NT2/D1 (cell line): ENCODE measurements at regions not wholly inside any gene's neighbourhood (a gene's known extent, or its start where the extent isn't known, plus 50 kb on each side); places are given as distances from the start of the nearest gene placed in this dataset.
"Not testable (repeated sequence)": the region's sequence is repeated elsewhere in the genome, so short reads cannot be mapped to it uniquely, and the experiment has no call there.

Experiments
- DNase-seq: peaks from one replicate; pipeline ENCODE4 v3.0.0-alpha.2; 2011; ENCODE audit warnings: low read depth, low spot score
- H3K27me3 ChIP-seq: 2 replicates; pipeline ENCODE4 v1.6.0; 2011; ENCODE audit warnings: mild to moderate bottlenecking; ENCODE audit not compliant: insufficient read length, insufficient read depth
- H3K36me3 ChIP-seq: 2 replicates; pipeline ENCODE4 v1.6.1; 2011; ENCODE audit warnings: mild to moderate bottlenecking, low read length, mixed read lengths; ENCODE audit not compliant: insufficient read depth, insufficient read length
- H3K4me1 ChIP-seq: 2 replicates; pipeline ENCODE4 v1.5.1; 2011; ENCODE audit not compliant: insufficient read depth, insufficient read length
- H3K4me3 ChIP-seq: 2 replicates; pipeline ENCODE4 v1.5.1; 2011; ENCODE audit warnings: low read depth; ENCODE audit not compliant: insufficient read length
- H3K9ac ChIP-seq: 2 replicates; pipeline ENCODE4 v1.6.0; 2011; ENCODE audit warnings: low read depth; ENCODE audit not compliant: insufficient read length
- H3K9me3 ChIP-seq: 2 replicates; pipeline ENCODE4 v1.5.1; 2011; ENCODE audit warnings: mild to moderate bottlenecking, low read length; ENCODE audit not compliant: insufficient read depth
- SUZ12 ChIP-seq: IDR thresholded peaks from 2 replicates; pipeline ENCODE4 v1.6.1; 2011; ENCODE audit not compliant: insufficient read length, insufficient read depth; ENCODE audit errors: extremely low read depth
- YY1 ChIP-seq: IDR thresholded peaks from 2 replicates; pipeline ENCODE4 v1.6.1; 2011; ENCODE audit not compliant: insufficient read length, insufficient read depth
- ZNF274 ChIP-seq: IDR thresholded peaks from 2 replicates; pipeline ENCODE4 v1.6.1; 2011; ENCODE audit warnings: mild to moderate bottlenecking, low read depth, low read length

- no peak overlapping the region for H3K9ac ChIP-seq
- H3K36me3 ChIP-seq = no peaks in the 10 kb centered on the region
- H3K4me3 ChIP-seq = no peak overlapping the region
- DNase-seq = no peak
- no peak for TF ChIP-seq ZNF274
- TF ChIP-seq YY1 = no peak
- TF ChIP-seq SUZ12 = no peak
- no peaks in the 10 kb centered on the region for H3K27me3 ChIP-seq
- H3K4me1 ChIP-seq = no peaks in the 10 kb centered on the region
- peaks cover 3% of the 10 kb centered on the region for H3K9me3 ChIP-seq
These were observed 330.0 kb upstream of the GLI3 start for GRCh38 chr7:42567051-42567450.

- no peak overlapping the region for H3K4me3 ChIP-seq
- peaks cover 10% of the 10 kb centered on the region for H3K9me3 ChIP-seq
- no peaks in the 10 kb centered on the region for H3K4me1 ChIP-seq
- H3K27me3 ChIP-seq = no peaks in the 10 kb centered on the region
- no peaks in the 10 kb centered on the region for H3K36me3 ChIP-seq
- no peak overlapping the region for H3K9ac ChIP-seq
- no peak for TF ChIP-seq ZNF274
- no peak for TF ChIP-seq YY1
- TF ChIP-seq SUZ12 = no peak
- no peak for DNase-seq
These were observed 324.8 kb upstream of the GLI3 start for GRCh38 chr7:42561797-42562196.

- Histone ChIP-seq H3K36me3 (no peaks in the 10 kb centered on the region), H3K4me1 (no peaks in the 10 kb centered on the region), H3K4me3 (no peak overlapping the region), H3K9me3 (peaks cover 18% of the 10 kb centered on the region), H3K27me3 (no peaks in the 10 kb centered on the region), H3K9ac (no peak overlapping the region)
- DNase-seq = no peak
- TF ChIP-seq YY1 (no peak), ZNF274 (no peak), SUZ12 (no peak)
These were observed 323.9 kb upstream of the GLI3 start for GRCh38 chr7:42560866-42561265.

GRCh38 chr7:42554932-42555331 lies 317.9 kb upstream of the GLI3 start:
- not testable (repeated sequence) for H3K4me1 ChIP-seq, DNase-seq, H3K4me3 ChIP-seq, H3K9ac ChIP-seq, H3K36me3 ChIP-seq, H3K27me3 ChIP-seq
- H3K9me3 ChIP-seq = peaks cover 43% of the 10 kb centered on the region

GRCh38 chr7:42552227-42552626 lies 315.2 kb upstream of the GLI3 start:
- DNase-seq = no peak
- Histone ChIP-seq H3K9ac (no peak overlapping the region), H3K27me3 (no peaks in the 10 kb centered on the region), H3K9me3 (peaks cover 48% of the 10 kb centered on the region), H3K4me3 (no peak overlapping the region), H3K4me1 (no peaks in the 10 kb centered on the region), H3K36me3 (no peaks in the 10 kb centered on the region)
- TF ChIP-seq ZNF274 = no peak

GRCh38 chr7:42550706-42551470 lies 313.9 kb upstream of the GLI3 start:
- no peak for DNase-seq
- TF ChIP-seq ZNF274 (no peak), SUZ12 (no peak)
- no peaks in the 10 kb centered on the region for H3K27me3 ChIP-seq

GRCh38 chr7:42549866-42550485 lies 313.0 kb upstream of the GLI3 start:
- Histone ChIP-seq H3K27me3 (no peaks in the 10 kb centered on the region), H3K4me3 (no peak overlapping the region), H3K36me3 (no peaks in the 10 kb centered on the region), H3K9me3 (peaks cover 52% of the 10 kb centered on the region), H3K4me1 (no peaks in the 10 kb centered on the region), H3K9ac (no peak overlapping the region)
- DNase-seq = no peak
- TF ChIP-seq SUZ12 = no peak

More at GRCh38 chr7:42550706-42551470, 313.9 kb upstream of the GLI3 start:
- no peaks in the 10 kb centered on the region for H3K36me3 ChIP-seq
- H3K9me3 ChIP-seq = peaks cover 52% of the 10 kb centered on the region
- no peak overlapping the region for H3K4me3 ChIP-seq
- no peaks in the 10 kb centered on the region for H3K4me1 ChIP-seq
- H3K9ac ChIP-seq = no peak overlapping the region
